MCF 10A (cell line): ENCODE measurements at regions not wholly inside any gene's neighbourhood (a gene's known extent, or its start where the extent isn't known, plus 50 kb on each side); places are given as distances from the start of the nearest gene placed in this dataset.
"Not testable (repeated sequence)": the region's sequence is repeated elsewhere in the genome, so short reads cannot be mapped to it uniquely, and the experiment has no call there.

Experiments
- BruUV-seq: library from RNA; stranded (reverse); fragments of 400-500 nt; replicated peaks from 2 replicates; lab custom pipeline; 2021; lab: Mats Ljungman, UMichigan
- CTCF ChIA-PET: fragments of 300-600 bp; sonication (Branson Sonifier 250); formaldehyde crosslinking; extraction: SDS; loops from one replicate; lab custom pipeline; 2021; ENCODE audit warnings: antibody characterized with exemption, inconsistent platforms; lab: Yijun Ruan, JAX
- POLR2A ChIA-PET: fragments of 300-600, 350-650 bp; sonication (Branson Sonifier 250); formaldehyde crosslinking; extraction: SDS; loops from one replicate; lab custom pipeline; 2020; ENCODE audit warnings: antibody characterized with exemption, inconsistent platforms; lab: Yijun Ruan, JAX
- DNase-seq: peaks from one replicate; pipeline ENCODE4 v3.0.0-alpha.2; 2018; ENCODE audit not compliant: unreplicated experiment
- H3K27ac Mint-ChIP-seq: one replicate; pipeline ENCODE4 v1.8.0; 2022; ENCODE audit warnings: mild to moderate bottlenecking, low read depth, mixed read lengths; ENCODE audit not compliant: unreplicated experiment
- H3K27me3 Mint-ChIP-seq: one replicate; pipeline ENCODE4 v1.8.0; 2022; ENCODE audit warnings: mixed read lengths; ENCODE audit not compliant: insufficient read depth, unreplicated experiment
- H3K36me3 Mint-ChIP-seq: one replicate; pipeline ENCODE4 v1.8.0; 2022; ENCODE audit warnings: mild to moderate bottlenecking, moderate library complexity, mixed read lengths; ENCODE audit not compliant: insufficient read depth, unreplicated experiment
- H3K4me1 Mint-ChIP-seq: one replicate; pipeline ENCODE4 v1.8.0; 2022; ENCODE audit warnings: mixed read lengths; ENCODE audit not compliant: insufficient read depth, unreplicated experiment
- H3K4me3 Mint-ChIP-seq: one replicate; pipeline ENCODE4 v1.8.0; 2022; ENCODE audit warnings: mild to moderate bottlenecking, moderate library complexity, mixed read lengths; ENCODE audit not compliant: unreplicated experiment
- H3K9me3 Mint-ChIP-seq: one replicate; pipeline ENCODE4 v1.8.0; 2022; ENCODE audit warnings: mixed read lengths; ENCODE audit not compliant: unreplicated experiment
- CTCF ChIP-seq: fragments of 200-600 bp; IDR thresholded peaks from one replicate; pipeline ENCODE4 v1.8.0; 2022; ENCODE audit warnings: antibody characterized with exemption, mild to moderate bottlenecking; ENCODE audit not compliant: unreplicated experiment
- intact Hi-C: fragments of 100-400 bp; cut with micrococcal nuclease; formaldehyde crosslinking; loops from 2 replicates; pipeline ENCODE4 v1.14.1; 2022

GRCh38 chrX:140087875-140088274 is 122.6 kb upstream of the CXorf66 start:
- H3K27ac Mint-ChIP-seq, result no peak overlapping the region
- intact Hi-C loops, result no loop called here
- no peak for DNase-seq
- ChIA-PET POLR2A (no interaction called here), CTCF (no interaction called here)
- H3K9me3 Mint-ChIP-seq, result no peaks in the 10 kb centered on the region
- BruUV-seq, result no TSS peak
- H3K4me3 Mint-ChIP-seq, result no peak overlapping the region
- H3K4me1 Mint-ChIP-seq, result no peaks in the 10 kb centered on the region
- H3K27me3 Mint-ChIP-seq, result no peaks in the 10 kb centered on the region
- no peaks in the 10 kb centered on the region for H3K36me3 Mint-ChIP-seq
- no peak for TF ChIP-seq CTCF

DNA sequence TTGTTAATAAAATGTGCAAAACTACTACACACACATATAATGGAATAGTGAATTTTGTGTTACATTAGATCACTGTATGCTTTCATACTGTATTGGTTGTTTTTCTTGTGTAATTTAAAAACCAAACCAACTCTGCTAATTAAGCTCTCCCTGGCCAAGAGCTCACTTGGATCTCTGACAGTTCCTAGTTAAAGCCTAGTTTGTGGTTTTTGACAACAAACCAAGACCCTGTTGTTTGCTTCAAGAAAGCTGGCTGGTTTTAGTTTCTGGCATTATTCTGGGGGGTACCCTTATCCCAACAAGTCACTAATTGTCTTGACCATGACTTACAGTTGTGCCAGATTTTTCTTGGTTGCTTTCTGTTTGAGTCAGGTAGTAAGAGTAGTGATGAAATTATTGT is 121.4 kb upstream of the CXorf66 start:
- Mint-ChIP-seq H3K9me3 (no peaks in the 10 kb centered on the region), H3K27me3 (no peaks in the 10 kb centered on the region), H3K4me1 (no peaks in the 10 kb centered on the region), H3K4me3 (no peak overlapping the region), H3K27ac (no peak overlapping the region), H3K36me3 (no peaks in the 10 kb centered on the region)
- intact Hi-C loops, result no loop called here
- DNase-seq, result no peak
- TF ChIP-seq CTCF, result no peak
- no TSS peak for BruUV-seq
- ChIA-PET CTCF (no interaction called here), POLR2A (no interaction called here)

GRCh38 chrX:140074851-140075250 is 109.5 kb upstream of the CXorf66 start:
- POLR2A ChIA-PET, H3K27me3 Mint-ChIP-seq, H3K9me3 Mint-ChIP-seq, H3K4me3 Mint-ChIP-seq, CTCF ChIA-PET, H3K27ac Mint-ChIP-seq, intact Hi-C loops, H3K4me1 Mint-ChIP-seq, H3K36me3 Mint-ChIP-seq, BruUV-seq, DNase-seq: not testable (repeated sequence)

DNA sequence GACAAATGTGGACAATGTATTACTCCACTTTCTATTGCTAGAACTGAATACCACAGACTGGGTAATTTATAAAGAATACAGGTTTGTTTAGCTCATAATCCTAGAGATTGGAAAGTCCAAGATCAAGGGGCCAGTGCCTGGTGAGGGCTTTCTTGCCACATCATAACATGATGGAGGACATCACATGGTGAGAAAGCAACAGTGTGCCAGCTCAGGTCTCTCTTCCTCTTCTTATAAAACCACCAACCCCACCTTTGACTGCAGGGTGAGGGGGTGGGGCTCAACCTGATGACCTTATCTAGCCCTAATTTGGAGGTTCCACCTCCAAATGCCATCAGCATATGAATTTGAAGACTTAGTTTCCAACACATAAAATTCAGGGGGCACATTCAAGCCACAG is 105.7 kb upstream of the CXorf66 start:
- CTCF ChIA-PET, result no interaction called here
- H3K9me3 Mint-ChIP-seq, result no peaks in the 10 kb centered on the region
- POLR2A ChIA-PET, result no interaction called here

More for the DNA sequence above, 105.7 kb upstream of the CXorf66 start:
- no TSS peak for BruUV-seq
- intact Hi-C loops, result no loop called here
- Mint-ChIP-seq H3K4me1 (no peaks in the 10 kb centered on the region), H3K27ac (no peak overlapping the region), H3K36me3 (no peaks in the 10 kb centered on the region), H3K4me3 (no peak overlapping the region), H3K27me3 (no peaks in the 10 kb centered on the region)
- TF ChIP-seq CTCF, result no peak
- no peak for DNase-seq
